GM19351 (cell line): ENCODE measurements at regions not wholly inside any gene's neighbourhood (a gene's known extent, or its start where the extent isn't known, plus 50 kb on each side); places are given as distances from the start of the nearest gene placed in this dataset.
"Not testable (repeated sequence)": the region's sequence is repeated elsewhere in the genome, so short reads cannot be mapped to it uniquely, and the experiment has no call there.

ENCODE experiments used
- ATAC-seq: cut with Tn5 transposase; IDR thresholded peaks from one replicate; pipeline ENCODE4 v1.9.1; 2021; ENCODE audit warnings: mild to moderate bottlenecking, moderate library complexity; ENCODE audit not compliant: unreplicated experiment

DNA sequence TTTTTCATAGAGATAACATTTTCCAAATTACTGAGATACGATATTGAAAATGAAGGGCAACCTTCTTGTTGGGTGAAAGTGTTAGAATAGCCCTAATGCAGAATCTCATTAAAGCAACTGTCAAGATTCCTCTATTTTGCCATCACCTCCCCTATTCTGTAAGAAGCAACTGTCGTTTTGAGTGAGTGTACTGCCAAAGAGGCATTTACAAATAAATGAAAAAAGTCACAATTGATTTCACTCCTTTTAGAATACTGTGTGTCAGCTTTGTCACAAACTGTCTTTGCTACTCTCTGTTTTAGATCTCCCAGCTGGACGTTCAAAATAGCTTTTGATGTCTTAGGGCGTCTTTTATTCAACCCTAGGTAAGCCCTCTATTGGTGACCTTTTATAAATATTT is 322.8 kb upstream of the NAALADL2 start:
- no peak for ATAC-seq

DNA sequence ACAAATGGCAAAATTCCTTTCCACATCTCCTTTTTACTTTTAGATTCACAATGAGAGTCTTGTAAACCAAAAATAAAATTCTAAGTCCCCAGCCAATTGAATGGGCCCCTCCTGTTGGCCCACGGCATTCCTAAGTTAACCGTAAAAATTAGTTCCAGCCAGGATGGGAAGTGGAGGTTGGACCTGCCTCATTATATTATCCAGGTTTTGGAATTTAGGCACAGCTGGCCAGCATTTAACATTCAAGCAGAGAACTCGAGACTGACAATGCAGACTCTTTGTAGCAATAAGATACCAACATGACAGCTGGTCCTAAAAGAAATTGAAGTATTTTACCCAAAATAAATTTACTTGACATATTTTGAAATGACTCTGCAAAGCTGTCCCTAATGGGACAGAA is 321.0 kb upstream of the NAALADL2 start:
- no peak for ATAC-seq

- no peak for ATAC-seq
Measured at GRCh38 chr3:174540116-174540908, 318.8 kb upstream of the NAALADL2 start.

DNA sequence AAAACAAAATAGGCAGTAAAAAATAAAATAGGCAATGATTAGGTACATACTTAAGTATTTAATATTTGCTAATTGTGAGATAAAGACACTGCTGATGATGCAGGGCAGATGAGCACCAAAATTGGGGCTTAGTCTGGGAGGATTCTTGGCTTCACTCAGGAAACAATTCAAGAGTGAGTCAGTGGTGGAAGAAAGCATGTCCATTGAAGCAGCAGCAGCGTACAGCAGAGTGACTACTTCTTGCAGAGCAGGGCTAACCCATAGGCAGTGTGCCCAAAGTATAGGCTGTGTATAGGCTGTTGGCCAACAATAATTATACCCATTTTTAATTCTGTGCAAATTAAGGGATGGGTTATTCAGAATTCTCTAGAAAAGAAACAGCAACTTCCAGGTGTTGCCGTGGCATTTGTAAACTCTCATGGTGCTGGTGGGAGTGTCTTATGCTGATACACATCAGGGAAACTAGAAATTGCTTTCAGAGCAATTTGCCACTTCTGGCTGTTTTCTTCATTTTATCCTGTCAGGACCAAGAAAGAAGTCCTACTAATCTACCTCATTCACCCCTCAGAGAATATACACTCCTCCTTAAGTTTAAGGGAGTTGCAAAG is 317.3 kb upstream of the NAALADL2 start:
- ATAC-seq, result no peak

DNA sequence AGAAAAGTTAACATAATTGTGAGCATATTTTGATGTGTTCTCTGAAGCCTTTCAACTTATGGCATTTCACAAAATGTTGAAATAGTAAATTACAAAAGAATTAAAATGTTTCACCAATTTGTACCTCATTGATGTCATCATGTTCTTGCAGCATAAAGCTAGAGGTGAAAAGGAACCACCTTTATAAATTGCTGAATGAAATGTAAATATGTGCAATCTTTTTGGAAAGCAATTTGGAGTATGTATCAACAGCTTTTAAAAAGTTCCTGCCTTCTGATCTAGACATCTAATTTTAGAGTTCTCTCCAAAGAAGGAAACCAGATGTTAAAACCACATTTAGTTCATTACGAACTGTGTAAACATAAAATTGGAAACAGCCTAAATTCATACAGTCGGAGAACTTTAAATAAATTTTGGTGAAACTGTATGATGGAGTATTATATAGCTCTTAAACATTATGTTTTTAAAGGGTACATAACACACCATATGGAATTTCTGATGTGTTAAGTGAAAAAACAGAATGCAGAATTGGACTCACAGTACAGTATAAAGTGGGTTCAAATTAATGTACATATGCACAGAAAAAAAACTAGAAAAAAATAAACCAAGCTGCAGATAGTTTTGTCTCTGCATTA is 311.2 kb upstream of the NAALADL2 start:
- no peak for ATAC-seq

GRCh38 chr3:174548841-174549623 is 310.1 kb upstream of the NAALADL2 start:
- no peak for ATAC-seq

DNA sequence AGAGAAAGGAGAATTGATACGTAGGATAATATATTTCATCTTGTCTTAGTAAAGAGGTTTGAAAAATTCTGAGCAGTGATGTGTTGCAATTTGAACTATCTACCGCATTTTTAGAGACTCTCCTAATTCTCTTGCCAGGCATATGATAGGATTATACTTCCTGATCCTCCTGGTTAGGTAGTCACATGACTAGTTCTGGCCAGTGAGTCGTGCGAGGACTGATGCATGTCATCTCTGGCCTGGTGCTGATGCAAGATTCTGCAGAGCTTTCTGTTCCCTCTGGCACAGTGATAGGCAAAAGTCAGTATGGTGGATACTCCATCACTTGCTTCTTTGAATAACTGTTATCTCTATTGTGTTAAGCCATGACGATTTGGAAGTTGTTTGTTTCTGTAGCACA is 277.6 kb upstream of the NAALADL2 start:
- no peak for ATAC-seq

GRCh38 chr3:174583396-174583795 is 275.7 kb upstream of the NAALADL2 start:
- ATAC-seq, result no peak

DNA sequence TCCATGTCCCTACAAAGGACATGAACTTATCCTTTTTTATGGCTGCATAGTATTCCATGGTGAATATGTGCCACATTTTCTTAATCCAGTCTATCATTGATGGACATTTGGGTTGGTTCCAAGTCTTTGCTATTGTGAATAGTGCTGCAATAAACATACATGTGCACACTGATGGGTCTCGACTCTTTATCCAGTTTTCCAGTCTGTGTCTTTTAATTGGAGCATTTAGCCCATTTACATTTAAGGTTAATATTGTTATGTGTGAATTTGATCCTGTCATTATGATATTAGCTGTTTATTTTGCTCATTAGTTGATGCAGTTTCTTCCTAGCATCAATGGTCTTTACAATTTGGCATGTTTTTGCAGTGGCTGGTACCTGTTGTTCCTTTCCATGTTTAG is 272.0 kb upstream of the NAALADL2 start:
- ATAC-seq, result not testable (repeated sequence)

DNA sequence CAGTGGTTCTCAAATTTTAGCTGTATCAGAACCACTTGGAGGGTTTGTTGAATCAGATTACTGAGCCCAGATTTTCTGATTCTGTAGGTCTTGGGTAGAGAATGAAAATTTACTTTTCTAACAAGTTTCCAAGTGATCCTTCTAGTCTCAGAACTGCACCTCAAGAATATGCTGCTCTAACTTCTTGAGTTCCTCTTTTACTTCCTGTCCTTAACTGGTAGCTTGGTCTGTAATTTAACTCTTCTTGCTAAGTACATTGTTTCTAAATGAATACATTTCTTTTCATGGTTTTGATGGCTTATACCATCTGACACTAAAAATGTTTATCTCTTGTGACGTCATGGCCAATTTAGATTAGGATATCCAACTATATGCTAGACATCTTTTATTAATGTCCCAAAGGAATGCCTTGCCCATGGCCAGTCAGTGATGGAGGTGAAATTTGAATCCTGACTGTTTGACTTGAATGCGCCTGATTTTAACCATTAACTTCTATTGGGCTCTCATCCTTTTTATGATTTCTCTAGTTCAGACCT is 262.6 kb upstream of the NAALADL2 start:
- no peak for ATAC-seq

DNA sequence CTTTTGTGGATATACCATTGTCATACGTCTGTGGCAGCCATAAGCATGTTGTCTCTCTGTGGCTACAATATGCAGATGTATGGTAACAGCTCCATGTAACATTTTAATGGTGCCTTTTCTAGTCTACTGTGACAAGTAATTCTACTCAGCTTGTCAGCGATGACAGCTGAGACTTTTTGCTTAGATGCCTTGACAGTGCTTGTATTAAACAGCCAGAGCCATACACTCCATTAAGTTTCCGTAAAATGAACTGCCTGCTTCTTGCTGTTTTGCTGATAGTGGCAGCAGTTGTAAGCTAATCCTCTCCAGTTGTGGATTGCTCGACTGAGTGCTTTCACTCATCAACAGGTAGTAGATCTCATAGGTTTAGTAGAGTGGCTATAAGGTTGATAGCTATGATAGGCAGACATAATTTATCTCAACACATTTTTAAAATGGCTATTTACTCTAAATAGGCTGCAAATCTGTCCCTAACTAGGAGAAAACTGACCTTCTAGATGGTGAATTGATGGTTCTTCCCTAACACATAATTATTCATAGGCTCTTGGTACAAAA is 260.2 kb upstream of the NAALADL2 start:
- no peak for ATAC-seq

GRCh38 chr3:174613173-174613572 is 246.0 kb upstream of the NAALADL2 start:
- ATAC-seq, result no peak

DNA sequence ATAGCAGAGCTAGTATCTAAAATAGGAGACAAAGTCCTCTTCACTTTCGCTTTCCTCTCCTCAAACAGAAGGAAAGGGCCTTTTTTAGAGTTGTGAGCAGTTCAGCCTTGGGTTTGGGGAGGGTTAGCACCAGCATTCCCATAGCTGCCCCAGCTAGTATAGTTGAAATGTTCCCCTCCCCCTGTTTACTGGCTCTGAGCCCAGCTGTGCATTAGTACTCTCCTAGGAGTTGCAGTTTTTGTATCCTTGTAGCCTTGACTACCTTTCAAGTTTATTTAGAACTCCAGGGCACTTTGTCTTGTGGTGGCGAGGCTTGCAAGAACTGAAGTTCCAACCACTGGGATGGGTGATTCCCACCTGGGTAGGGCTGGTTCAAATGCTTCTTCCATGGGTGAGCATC is 245.1 kb upstream of the NAALADL2 start:
- ATAC-seq, result no peak

DNA sequence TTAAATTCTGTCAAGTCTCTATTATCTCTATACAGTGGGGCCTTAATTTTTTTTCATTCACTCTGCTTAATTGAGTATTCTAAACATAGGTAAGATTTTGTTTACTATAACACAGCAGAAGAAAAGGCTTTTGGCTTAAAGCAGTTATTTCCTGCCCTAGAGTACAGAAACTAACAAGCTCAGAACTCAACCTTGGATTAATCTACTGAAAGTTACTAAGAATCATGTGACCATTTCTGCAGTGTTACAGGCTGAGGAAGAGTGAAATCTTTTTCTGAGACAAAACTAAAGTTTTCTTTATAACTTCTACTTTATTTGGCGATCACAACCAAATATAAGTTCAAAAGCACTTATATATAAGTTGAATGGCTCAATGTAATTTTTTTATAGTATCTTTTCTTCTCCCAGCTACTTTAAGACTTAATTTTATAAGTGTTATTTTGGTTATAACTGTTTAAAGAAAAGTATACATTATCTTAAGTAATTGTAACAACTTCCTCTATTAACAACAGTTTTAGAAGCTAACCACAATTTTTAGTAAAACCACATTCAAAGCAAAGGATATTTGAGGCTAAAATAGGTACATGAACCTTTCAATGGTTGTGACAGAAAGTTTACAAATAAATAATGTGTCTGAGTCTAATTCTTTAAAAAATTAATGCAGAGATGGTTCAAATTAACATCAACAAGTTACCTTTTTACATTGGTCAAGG is 240.6 kb upstream of the NAALADL2 start:
- no peak for ATAC-seq

- ATAC-seq, result no peak
Measured at GRCh38 chr3:174619239-174619638, 239.9 kb upstream of the NAALADL2 start.

GRCh38 chr3:174620138-174620537 is 239.0 kb upstream of the NAALADL2 start:
- no peak for ATAC-seq

DNA sequence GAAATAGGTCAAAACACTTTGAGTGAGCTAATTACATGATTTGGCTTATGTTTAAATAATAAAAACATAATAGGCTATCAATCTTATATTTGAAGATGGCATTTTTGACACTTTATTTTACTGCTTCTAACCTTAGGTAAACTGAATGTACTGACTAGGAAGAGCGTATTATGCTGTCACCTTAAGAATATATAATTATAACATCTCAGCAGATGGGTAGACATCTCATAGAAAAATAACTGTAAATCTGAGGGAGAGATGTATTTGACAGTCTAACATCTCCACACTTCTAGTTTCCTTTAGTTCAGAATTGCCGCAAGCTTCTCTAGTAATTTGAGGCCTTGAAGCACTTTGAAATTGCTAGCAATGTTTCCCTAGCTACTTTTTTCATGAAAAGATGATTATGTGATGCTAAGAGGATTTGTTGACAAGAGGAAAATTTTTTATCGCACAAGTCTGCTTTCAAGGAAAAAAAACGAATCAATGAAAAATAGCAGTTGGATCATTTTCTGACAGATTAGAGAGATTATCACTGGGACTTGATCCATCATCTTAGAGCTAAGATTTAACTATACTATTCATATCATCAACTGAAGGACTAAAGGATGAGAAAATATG is 238.2 kb upstream of the NAALADL2 start:
- ATAC-seq, result no peak

GRCh38 chr3:174633342-174633741 is 225.8 kb upstream of the NAALADL2 start:
- no peak for ATAC-seq

DNA sequence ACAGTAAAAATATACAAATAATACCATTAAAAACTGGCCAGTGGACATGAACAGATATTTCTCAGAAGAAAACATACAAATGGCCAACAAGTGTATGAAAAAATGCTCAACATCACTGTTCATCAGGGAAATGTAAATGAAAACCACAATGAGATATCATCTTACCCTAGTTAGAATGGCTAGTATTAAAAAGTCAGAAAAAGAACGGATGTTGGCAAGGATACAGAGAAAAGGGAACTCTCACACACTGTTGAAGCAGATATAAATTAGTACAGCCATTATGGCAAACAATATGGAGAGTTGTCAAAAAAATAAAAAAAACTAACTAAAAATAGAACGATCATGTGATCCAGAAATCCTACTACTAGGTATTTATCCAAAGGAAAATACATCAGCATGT is 222.7 kb upstream of the NAALADL2 start:
- no peak for ATAC-seq

DNA sequence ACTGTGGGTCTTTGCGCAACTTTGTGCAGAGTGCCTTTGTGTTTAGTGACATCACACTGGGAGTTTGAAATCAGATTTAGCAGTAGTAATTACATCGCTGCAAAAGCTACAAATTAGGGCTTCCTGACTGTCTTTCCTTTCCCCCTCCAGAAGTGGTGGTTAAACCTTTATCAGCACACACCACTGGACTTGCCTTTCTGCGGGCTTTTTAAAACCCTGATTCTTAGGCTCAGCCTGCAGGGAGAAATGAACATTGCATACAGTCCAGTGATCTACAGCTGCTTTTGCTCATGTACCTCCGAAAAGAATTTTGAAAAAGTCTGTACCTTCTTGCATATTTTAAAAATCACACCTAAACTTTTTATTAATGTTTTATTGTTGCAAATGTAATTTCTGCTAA is 219.7 kb upstream of the NAALADL2 start:
- no peak for ATAC-seq
